ENCODE measurements at regions not wholly inside any gene's neighbourhood (a gene's known extent, or its start where the extent isn't known, plus 50 kb on each side); places are given as distances from the start of the nearest gene placed in this dataset.

DNA sequence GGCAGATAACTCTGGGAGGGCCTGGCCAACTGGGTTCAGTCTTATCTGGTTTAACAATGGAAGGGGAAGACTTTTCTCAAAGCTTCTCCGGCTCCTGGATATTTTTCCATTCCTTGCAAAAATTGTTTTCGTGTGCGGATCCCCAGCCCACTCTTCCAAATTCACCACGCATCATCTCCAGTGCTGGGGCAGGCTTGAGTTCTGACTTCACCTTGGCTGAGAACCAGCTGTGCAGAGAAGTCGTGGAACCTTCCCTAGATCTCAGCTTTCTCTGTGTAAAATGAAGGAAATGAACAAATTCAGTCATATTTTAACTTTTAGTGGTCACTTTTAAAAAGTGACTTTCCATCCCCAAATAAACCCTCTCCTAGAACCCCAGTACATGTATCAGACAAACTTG, 297.0 kb downstream of the TCF7L2 start:
- no peak for ATAC-seq
- Histone ChIP-seq H3K9me3 (ENCODE audit: control insufficient read depth, insufficient read depth, low read depth, low read length) (no peaks in the 10 kb centered on the region), H3K27ac (ENCODE audit: low read length) (no peak overlapping the region), H3K4me3 (ENCODE audit: low read depth in 2 of 2, low read length in 2 of 2) (no peak overlapping the region), H3K4me1 (ENCODE audit: control insufficient read depth, insufficient read depth, low read length) (no peaks in the 10 kb centered on the region), H3K27me3 (ENCODE audit: control insufficient read depth, insufficient read depth, low read length) (peaks cover 8% of the 10 kb centered on the region), H3K36me3 (ENCODE audit: control insufficient read depth, insufficient read depth, low read length) (no peaks in the 10 kb centered on the region)
- TF ChIP-seq, protein P1, sequence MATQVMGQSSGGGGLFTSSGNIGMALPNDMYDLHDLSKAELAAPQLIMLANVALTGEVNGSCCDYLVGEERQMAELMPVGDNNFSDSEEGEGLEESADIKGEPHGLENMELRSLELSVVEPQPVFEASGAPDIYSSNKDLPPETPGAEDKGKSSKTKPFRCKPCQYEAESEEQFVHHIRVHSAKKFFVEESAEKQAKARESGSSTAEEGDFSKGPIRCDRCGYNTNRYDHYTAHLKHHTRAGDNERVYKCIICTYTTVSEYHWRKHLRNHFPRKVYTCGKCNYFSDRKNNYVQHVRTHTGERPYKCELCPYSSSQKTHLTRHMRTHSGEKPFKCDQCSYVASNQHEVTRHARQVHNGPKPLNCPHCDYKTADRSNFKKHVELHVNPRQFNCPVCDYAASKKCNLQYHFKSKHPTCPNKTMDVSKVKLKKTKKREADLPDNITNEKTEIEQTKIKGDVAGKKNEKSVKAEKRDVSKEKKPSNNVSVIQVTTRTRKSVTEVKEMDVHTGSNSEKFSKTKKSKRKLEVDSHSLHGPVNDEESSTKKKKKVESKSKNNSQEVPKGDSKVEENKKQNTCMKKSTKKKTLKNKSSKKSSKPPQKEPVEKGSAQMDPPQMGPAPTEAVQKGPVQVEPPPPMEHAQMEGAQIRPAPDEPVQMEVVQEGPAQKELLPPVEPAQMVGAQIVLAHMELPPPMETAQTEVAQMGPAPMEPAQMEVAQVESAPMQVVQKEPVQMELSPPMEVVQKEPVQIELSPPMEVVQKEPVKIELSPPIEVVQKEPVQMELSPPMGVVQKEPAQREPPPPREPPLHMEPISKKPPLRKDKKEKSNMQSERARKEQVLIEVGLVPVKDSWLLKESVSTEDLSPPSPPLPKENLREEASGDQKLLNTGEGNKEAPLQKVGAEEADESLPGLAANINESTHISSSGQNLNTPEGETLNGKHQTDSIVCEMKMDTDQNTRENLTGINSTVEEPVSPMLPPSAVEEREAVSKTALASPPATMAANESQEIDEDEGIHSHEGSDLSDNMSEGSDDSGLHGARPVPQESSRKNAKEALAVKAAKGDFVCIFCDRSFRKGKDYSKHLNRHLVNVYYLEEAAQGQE (IDR thresholded peaks at IDR 0.05; ENCODE audit: insufficient read depth in 1 of 2, low read depth in 2 of 2, low read length in 1 of 2) = no peak
- TF ChIP-seq, protein P2, sequence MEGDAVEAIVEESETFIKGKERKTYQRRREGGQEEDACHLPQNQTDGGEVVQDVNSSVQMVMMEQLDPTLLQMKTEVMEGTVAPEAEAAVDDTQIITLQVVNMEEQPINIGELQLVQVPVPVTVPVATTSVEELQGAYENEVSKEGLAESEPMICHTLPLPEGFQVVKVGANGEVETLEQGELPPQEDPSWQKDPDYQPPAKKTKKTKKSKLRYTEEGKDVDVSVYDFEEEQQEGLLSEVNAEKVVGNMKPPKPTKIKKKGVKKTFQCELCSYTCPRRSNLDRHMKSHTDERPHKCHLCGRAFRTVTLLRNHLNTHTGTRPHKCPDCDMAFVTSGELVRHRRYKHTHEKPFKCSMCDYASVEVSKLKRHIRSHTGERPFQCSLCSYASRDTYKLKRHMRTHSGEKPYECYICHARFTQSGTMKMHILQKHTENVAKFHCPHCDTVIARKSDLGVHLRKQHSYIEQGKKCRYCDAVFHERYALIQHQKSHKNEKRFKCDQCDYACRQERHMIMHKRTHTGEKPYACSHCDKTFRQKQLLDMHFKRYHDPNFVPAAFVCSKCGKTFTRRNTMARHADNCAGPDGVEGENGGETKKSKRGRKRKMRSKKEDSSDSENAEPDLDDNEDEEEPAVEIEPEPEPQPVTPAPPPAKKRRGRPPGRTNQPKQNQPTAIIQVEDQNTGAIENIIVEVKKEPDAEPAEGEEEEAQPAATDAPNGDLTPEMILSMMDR (IDR thresholded peaks at IDR 0.05) = no peak
- TF ChIP-seq SIN3A (IDR thresholded peaks at IDR 0.05; ENCODE audit: borderline replicate concordance, insufficient read depth, low read depth, low read length) (no peak), TCF7L2 (IDR thresholded peaks at IDR 0.05; ENCODE audit: low read depth, low read length) (no peak), POLR2AphosphoS5 (IDR thresholded peaks at IDR 0.05; ENCODE audit: low read depth, low read length) (no peak)
- in situ Hi-C loops (cut with HindIII; ENCODE audit: low pct_unique_long_range_greater_than_20kb, low sequenced_read_pairs) (no loop called here), intact Hi-C loops (cut with micrococcal nuclease; ENCODE audit: unreplicated experiment) (no loop called here)
- CTCF ChIA-PET = no interaction called here
- no TSS peak for BruUV-seq (replicated peaks)
- DNase-seq (ENCODE audit: low read depth, low spot score) = no peak
- POLR2A ChIA-PET = no interaction called here

DNA sequence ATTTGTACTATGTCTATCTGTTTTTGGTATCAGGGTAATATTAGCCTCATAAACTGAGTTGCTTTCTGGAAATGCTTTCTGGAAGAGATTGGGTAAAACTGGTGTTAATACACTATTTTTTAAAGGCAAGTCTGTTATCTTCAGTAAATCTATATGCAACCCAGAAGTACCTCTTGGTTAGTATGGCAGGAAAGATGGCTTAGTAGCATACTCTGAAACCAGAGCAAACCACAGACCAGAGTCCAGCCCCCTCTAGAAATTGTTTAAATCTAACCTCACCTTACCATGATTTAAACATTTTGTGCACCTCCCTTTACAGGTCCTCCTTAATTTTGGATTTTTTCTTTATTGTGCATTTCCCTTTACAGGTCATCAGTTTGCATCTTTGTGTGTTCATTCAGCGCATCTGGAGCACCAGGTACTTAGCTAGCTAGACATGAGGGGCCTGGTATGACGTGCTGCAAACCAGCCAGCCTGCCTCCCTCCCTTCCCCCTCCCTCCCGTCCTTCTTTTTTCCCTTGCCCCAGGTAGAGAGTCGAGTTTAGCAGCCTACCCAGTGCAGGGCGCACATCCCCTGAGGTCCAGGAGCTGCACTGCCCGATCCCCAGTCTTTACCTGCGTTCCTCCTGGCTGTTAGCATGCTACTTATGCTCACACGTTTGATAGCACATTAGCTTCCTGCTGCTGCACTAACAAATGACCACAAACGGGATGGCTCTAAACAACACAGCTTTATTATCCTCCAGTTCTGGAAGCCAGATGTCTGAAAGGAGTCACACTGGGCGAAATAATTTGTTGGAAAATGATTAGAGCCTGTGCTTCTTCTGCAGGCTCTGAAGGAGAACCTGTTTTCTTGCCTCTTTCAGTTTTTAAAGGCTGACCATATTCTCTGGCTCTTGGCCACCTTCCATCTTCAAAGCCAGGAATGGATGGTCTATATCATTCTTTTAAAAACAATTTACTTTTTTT, 299.9 kb upstream of the HABP2 start:
- TF ChIP-seq POLR2AphosphoS5 (IDR thresholded peaks at IDR 0.05; ENCODE audit: low read depth, low read length) = no peak
- TF ChIP-seq, protein P1 (IDR thresholded peaks at IDR 0.05; ENCODE audit: insufficient read depth in 1 of 2, low read depth in 2 of 2, low read length in 1 of 2) = no peak
- no peak for TF ChIP-seq SIN3A (IDR thresholded peaks at IDR 0.05; ENCODE audit: borderline replicate concordance, insufficient read depth, low read depth, low read length)
- TF ChIP-seq, protein P2 (IDR thresholded peaks at IDR 0.05) = no peak
- no peak for TF ChIP-seq TCF7L2 (IDR thresholded peaks at IDR 0.05; ENCODE audit: low read depth, low read length)
- no TSS peak for BruUV-seq (replicated peaks)
- Histone ChIP-seq H3K27ac (ENCODE audit: low read length) (no peak overlapping the region), H3K4me3 (ENCODE audit: low read depth in 2 of 2, low read length in 2 of 2) (no peak overlapping the region), H3K4me1 (ENCODE audit: control insufficient read depth, insufficient read depth, low read length) (no peaks in the 10 kb centered on the region), H3K9me3 (ENCODE audit: control insufficient read depth, insufficient read depth, low read depth, low read length) (no peaks in the 10 kb centered on the region), H3K36me3 (ENCODE audit: control insufficient read depth, insufficient read depth, low read length) (no peaks in the 10 kb centered on the region), H3K27me3 (ENCODE audit: control insufficient read depth, insufficient read depth, low read length) (peaks cover 22% of the 10 kb centered on the region)
- ChIA-PET CTCF (no interaction called here), POLR2A (interaction anchor here (0.6 kb wide), 1 partner anchor 302 kb away, joined by 9 read pairs; no protein-coding TSS in a partner anchor)
- intact Hi-C loops (cut with micrococcal nuclease; ENCODE audit: unreplicated experiment) = no loop called here
- in situ Hi-C loops (cut with HindIII; ENCODE audit: low pct_unique_long_range_greater_than_20kb, low sequenced_read_pairs) = no loop called here
- ATAC-seq = no peak
- DNase-seq (ENCODE audit: low read depth, low spot score) = no peak
